ENCODE measurements at regions not wholly inside any gene's neighbourhood (a gene's known extent, or its start where the extent isn't known, plus 50 kb on each side); places are given as distances from the start of the nearest gene placed in this dataset.

DNA sequence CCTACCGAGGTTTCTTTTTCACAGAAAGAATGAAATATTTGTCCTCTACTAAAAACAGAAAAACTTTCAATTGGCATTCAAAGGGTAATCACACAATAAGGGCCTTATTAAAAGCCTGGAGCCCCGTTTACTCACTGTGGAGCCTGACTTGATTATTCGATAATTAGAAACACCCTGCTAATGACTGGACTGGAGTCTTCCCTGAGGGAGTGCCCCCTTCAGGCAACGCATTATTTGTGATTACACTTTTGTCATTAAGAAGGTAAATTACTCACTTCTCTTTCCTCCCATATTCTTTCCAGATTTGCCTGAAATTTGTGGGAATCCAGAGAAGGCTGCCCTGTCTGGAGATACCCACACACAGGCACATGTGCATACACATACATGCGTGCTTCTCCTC lies 444.2 kb upstream of the NPVF start:
- Histone ChIP-seq H3K4me3 (no peak overlapping the region), H3K4me1 (replicated peaks in 1 of 2) (peaks cover 0 to 15% of the 10 kb centered on the region in 2 donors), H3K27me3 (no peaks in the 10 kb centered on the region), H3K36me3 (replicated peaks in 1 of 2) (no peaks in the 10 kb centered on the region), H3K27ac (peak overlapping the region in 2 of 5 donors; percentile 16 to 60), H3K9me3 (replicated peaks in 1 of 3) (no peaks in the 10 kb centered on the region)
- intact Hi-C loops (cut with DNase I) = no loop called here
- no peak for TF ChIP-seq POLR2A (IDR thresholded peaks at IDR 0.05)
- TF ChIP-seq CTCF (IDR thresholded peaks at IDR 0.05) = no peak
- 53 to 71% (median 67%) methylated on average over 5 of the region's 5 CpGs for whole genome bisulfite sequencing, 4 donors
- no peak for DNase-seq

- no peak overlapping the region for H3K4me3 ChIP-seq
- no peaks in the 10 kb centered on the region for H3K27me3 ChIP-seq
- peaks cover 0 to 8% of the 10 kb centered on the region in 2 donors for H3K4me1 ChIP-seq (replicated peaks in 1 of 2)
- intact Hi-C loops (cut with DNase I) = no loop called here
- 85 to 96% (median 92%) methylated on average over 4 of the region's 4 CpGs for WGBS, 4 donors
- no peaks in the 10 kb centered on the region for H3K36me3 ChIP-seq (replicated peaks in 1 of 2)
- DNase-seq = no peak
- no peak overlapping the region for H3K27ac ChIP-seq
- TF ChIP-seq POLR2A (IDR thresholded peaks at IDR 0.05) (no peak), CTCF (IDR thresholded peaks at IDR 0.05) (no peak)
- H3K9me3 ChIP-seq (replicated peaks in 1 of 3) = no peaks in the 10 kb centered on the region
Measured at GRCh38 chr7:25675789-25676474, 447.6 kb upstream of the NPVF start.

DNA sequence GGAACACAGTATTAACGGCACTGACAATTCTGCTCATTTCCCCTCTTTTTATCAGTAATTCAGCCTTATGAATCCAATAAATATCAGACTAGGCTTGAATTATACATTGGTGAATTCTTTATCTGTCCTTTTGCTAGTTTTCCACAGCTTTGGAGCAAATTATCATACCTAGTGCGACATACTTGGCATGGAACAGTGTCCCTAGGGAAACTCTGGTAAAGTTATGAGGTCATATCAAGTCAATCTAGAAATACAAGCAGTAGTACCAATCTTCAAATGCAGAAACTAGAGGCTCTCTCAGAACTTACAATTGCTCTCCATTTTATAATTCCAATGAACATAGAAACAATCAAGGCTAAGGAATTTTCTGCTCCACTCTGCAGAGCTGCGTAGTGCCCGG lies 449.3 kb upstream of the NPVF start:
- peaks cover 0 to 2% of the 10 kb centered on the region in 2 donors for H3K4me1 ChIP-seq (replicated peaks in 1 of 2)
- 86 to 94% (median 88%) methylated on average over 4 of the region's 4 CpGs for WGBS, 4 donors
- H3K36me3 ChIP-seq (replicated peaks in 1 of 2) = no peaks in the 10 kb centered on the region
- TF ChIP-seq CTCF (IDR thresholded peaks at IDR 0.05) (no peak), POLR2A (IDR thresholded peaks at IDR 0.05) (no peak)
- intact Hi-C loops (cut with DNase I) = no loop called here
- no peaks in the 10 kb centered on the region for H3K27me3 ChIP-seq
- H3K9me3 ChIP-seq (replicated peaks in 1 of 3) = no peaks in the 10 kb centered on the region
- H3K4me3 ChIP-seq = no peak overlapping the region
- DNase-seq = no peak
- H3K27ac ChIP-seq = no peak overlapping the region

- Histone ChIP-seq H3K36me3 (replicated peaks in 1 of 2) (no peaks in the 10 kb centered on the region), H3K4me1 (replicated peaks in 1 of 2) (no peaks in the 10 kb centered on the region), H3K27me3 (no peaks in the 10 kb centered on the region), H3K9me3 (replicated peaks in 1 of 3) (no peaks in the 10 kb centered on the region), H3K27ac (no peak overlapping the region), H3K4me3 (no peak overlapping the region)
- intact Hi-C loops (cut with DNase I) = no loop called here
- DNase-seq = no peak
- WGBS, 4 donors = 93 to 100% (median 96%) methylated on average over 1 of the region's 1 CpG
- no peak for TF ChIP-seq CTCF (IDR thresholded peaks at IDR 0.05)
- TF ChIP-seq POLR2A (IDR thresholded peaks at IDR 0.05) = no peak
Measured at GRCh38 chr7:25678215-25678614, 449.9 kb upstream of the NPVF start.

Measured in adrenal gland (tissue), 9 donors.